Smooth muscle cell (in vitro differentiated cells): ENCODE measurements at regions not wholly inside any gene's neighbourhood (a gene's known extent, or its start where the extent isn't known, plus 50 kb on each side); places are given as distances from the start of the nearest gene placed in this dataset.

Source experiments
- DNase-seq: peaks from one replicate; lab custom pipeline; 2025; ENCODE audit not compliant: unreplicated experiment; lab: John Stamatoyannopoulos, UW
- H2AFZ ChIP-seq: fragments of 200-600 bp; sonication (generic); 2 replicates; pipeline ENCODE4 v1.6.0; 2016; ENCODE audit warnings: antibody characterized with exemption, low read depth, mild to moderate bottlenecking
- H3F3A ChIP-seq: fragments of 200-600 bp; sonication (generic); 2 replicates; pipeline ENCODE4 v1.6.0; 2017; ENCODE audit warnings: antibody characterized with exemption, low read depth
- H3K27ac ChIP-seq: fragments of 200-600 bp; sonication (generic); 2 replicates; pipeline ENCODE4 v1.5.1; 2016; ENCODE audit warnings: low read depth, mild to moderate bottlenecking
- H3K27me3 ChIP-seq: fragments of 200-600 bp; sonication (generic); 2 replicates; pipeline ENCODE4 v1.6.1; 2016; ENCODE audit warnings: low read depth, mild to moderate bottlenecking
- H3K36me3 ChIP-seq: fragments of 200-600 bp; sonication (generic); 2 replicates; pipeline ENCODE4 v1.5.1; 2016; ENCODE audit warnings: low read depth
- H3K4me1 ChIP-seq: fragments of 200-600 bp; sonication (generic); 2 replicates; pipeline ENCODE4 v1.5.1; 2016; ENCODE audit warnings: low read depth
- H3K4me2 ChIP-seq: fragments of 200-600 bp; sonication (generic); 2 replicates; pipeline ENCODE4 v1.6.0; 2016; ENCODE audit warnings: mild to moderate bottlenecking
- H3K4me3 ChIP-seq: fragments of 200-600 bp; sonication (generic); 2 replicates; pipeline ENCODE4 v1.5.1; 2016; ENCODE audit warnings: mild to moderate bottlenecking
- H3K79me2 ChIP-seq: fragments of 200-600 bp; sonication (generic); 2 replicates; pipeline ENCODE4 v1.6.0; 2016; ENCODE audit warnings: low read depth, mild to moderate bottlenecking
- H3K9ac ChIP-seq: fragments of 200-600 bp; sonication (generic); 2 replicates; pipeline ENCODE4 v1.6.0; 2016; ENCODE audit warnings: low read depth
- H3K9me3 ChIP-seq: fragments of 200-600 bp; sonication (generic); replicated peaks from 2 replicates; pipeline ENCODE4 v1.5.1; 2016; ENCODE audit warnings: low read depth
- H4K20me1 ChIP-seq: fragments of 200-600 bp; sonication (generic); 2 replicates; pipeline ENCODE4 v1.6.0; 2016; ENCODE audit warnings: low read depth
- CTCF ChIP-seq: fragments of 200-600 bp; sonication (generic); IDR thresholded peaks from 2 replicates; pipeline ENCODE4 v1.5.1; 2017; ENCODE audit warnings: borderline replicate concordance, mild to moderate bottlenecking, antibody characterized with exemption; ENCODE audit not compliant: insufficient read depth, poor library complexity, severe bottlenecking
- WGBS: methylation state at CpG from one replicate; pipeline ENCODE4 v1.1.7; 2016; ENCODE audit warnings: low lambda C conversion rate; 5-methylcytosine and 5-hydroxymethylcytosine counted together

GRCh38 chr11:25602959-25603358 is 729.0 kb upstream of the ANO3 start:
- no peak overlapping the region for H3K9ac ChIP-seq
- H3K27ac ChIP-seq: no peak overlapping the region
- no peak for DNase-seq
- no peaks in the 10 kb centered on the region for H3K36me3 ChIP-seq
- no peak for TF ChIP-seq CTCF
- 91% methylated on average over 2 of the region's 2 CpGs for WGBS
- no peaks in the 10 kb centered on the region for H3K9me3 ChIP-seq
- no peak overlapping the region for H3K4me3 ChIP-seq
- H2AFZ ChIP-seq: no peak overlapping the region
- no peaks in the 10 kb centered on the region for H3K4me1 ChIP-seq
- no peaks in the 10 kb centered on the region for H3K79me2 ChIP-seq
- no peaks in the 10 kb centered on the region for H4K20me1 ChIP-seq
- no peaks in the 10 kb centered on the region for H3K27me3 ChIP-seq
- no peaks in the 10 kb centered on the region for H3F3A ChIP-seq
- H3K4me2 ChIP-seq: no peak overlapping the region

- no peak for DNase-seq
- Histone ChIP-seq H3K27me3 (no peaks in the 10 kb centered on the region), H3K9ac (no peak overlapping the region), H3K27ac (no peak overlapping the region), H2AFZ (no peak overlapping the region), H3K4me3 (no peak overlapping the region), H3K4me1 (no peaks in the 10 kb centered on the region), H4K20me1 (no peaks in the 10 kb centered on the region), H3K79me2 (no peaks in the 10 kb centered on the region), H3K36me3 (no peaks in the 10 kb centered on the region), H3K4me2 (no peak overlapping the region), H3K9me3 (no peaks in the 10 kb centered on the region), H3F3A (no peaks in the 10 kb centered on the region)
- 62% methylated on average over 3 of the region's 3 CpGs for WGBS
- no peak for TF ChIP-seq CTCF
These were observed 719.1 kb upstream of the ANO3 start for GRCh38 chr11:25612806-25613205.

GRCh38 chr11:25613451-25613850 is 718.5 kb upstream of the ANO3 start:
- no peak overlapping the region for H3K4me3 ChIP-seq
- H3K79me2 ChIP-seq: no peaks in the 10 kb centered on the region
- no peaks in the 10 kb centered on the region for H3K9me3 ChIP-seq
- no peaks in the 10 kb centered on the region for H4K20me1 ChIP-seq
- H3F3A ChIP-seq: no peaks in the 10 kb centered on the region
- WGBS: 84% methylated on average over 1 of the region's 1 CpG
- no peak overlapping the region for H2AFZ ChIP-seq
- no peak overlapping the region for H3K9ac ChIP-seq
- H3K27me3 ChIP-seq: no peaks in the 10 kb centered on the region
- H3K27ac ChIP-seq: no peak overlapping the region
- no peak overlapping the region for H3K4me2 ChIP-seq
- TF ChIP-seq CTCF: no peak
- no peaks in the 10 kb centered on the region for H3K4me1 ChIP-seq
- no peak for DNase-seq
- H3K36me3 ChIP-seq: no peaks in the 10 kb centered on the region

- no peak for DNase-seq
- Histone ChIP-seq H3K79me2 (no peaks in the 10 kb centered on the region), H3K4me3 (no peak overlapping the region), H3K9me3 (no peaks in the 10 kb centered on the region), H2AFZ (no peak overlapping the region), H4K20me1 (no peaks in the 10 kb centered on the region), H3K27me3 (no peaks in the 10 kb centered on the region), H3K9ac (no peak overlapping the region), H3K4me1 (no peaks in the 10 kb centered on the region), H3K4me2 (no peak overlapping the region), H3K27ac (no peak overlapping the region), H3F3A (no peaks in the 10 kb centered on the region), H3K36me3 (no peaks in the 10 kb centered on the region)
- WGBS: 91% methylated on average over 4 of the region's 4 CpGs
- no peak for TF ChIP-seq CTCF
These were observed 718.1 kb upstream of the ANO3 start for GRCh38 chr11:25613865-25614264.
